SK-N-SH (cell line): ENCODE measurements at regions not wholly inside any gene's neighbourhood (a gene's known extent, or its start where the extent isn't known, plus 50 kb on each side); places are given as distances from the start of the nearest gene placed in this dataset.

Source experiments
- CTCF ChIA-PET: fragments of 300-600, 350-600 bp; formaldehyde crosslinking; extraction: SDS; loops from one replicate; lab custom pipeline; 2021; lab: Yijun Ruan, JAX
- POLR2A ChIA-PET: fragments of 350-600 bp; sonication (Branson Sonifier 250); formaldehyde crosslinking; extraction: SDS; loops from one replicate; lab custom pipeline; 2020; ENCODE audit warnings: antibody characterized with exemption, inconsistent platforms; lab: Yijun Ruan, JAX
- DNase-seq: peaks from one replicate; pipeline ENCODE4 v3.0.0; 2012
- H2AFZ ChIP-seq: fragments of 200-600 bp; sonication (generic); 2 replicates; pipeline ENCODE4 v1.8.1; 2016; ENCODE audit warnings: antibody characterized with exemption, mild to moderate bottlenecking, low read depth
- H3F3A ChIP-seq: fragments of 200-600 bp; sonication (generic); replicated peaks from 2 replicates; pipeline ENCODE3; 2016; ENCODE audit warnings: antibody characterized with exemption, mild to moderate bottlenecking; ENCODE audit not compliant: insufficient read depth
- H3K27ac ChIP-seq, 2 experiments: fragments of 200-500 bp in 1 of 2; fragments of 200-600 bp in 1 of 2; sonication (Bioruptor generic) in 1 of 2; sonication (generic), shearing (Covaris generic) in 1 of 2; 2 replicates each; pipeline versions ENCODE4 v1.5.1 to v1.6.1; 2014 to 2016; ENCODE audit warnings: low read depth in 2 of 2, inconsistent platforms in 1 of 2, low read length in 1 of 2, mild to moderate bottlenecking in 1 of 2, mixed read lengths in 1 of 2
- H3K27me3 ChIP-seq: fragments of 200-600 bp; sonication (generic), shearing (Covaris generic); 2 replicates; pipeline ENCODE4 v1.6.1; 2016; ENCODE audit warnings: mixed run types; ENCODE audit not compliant: insufficient read depth
- H3K36me3 ChIP-seq, 2 experiments: fragments of 200-500 bp in 1 of 2; fragments of 200-600 bp in 1 of 2; sonication (Bioruptor generic) in 1 of 2; sonication (generic) in 1 of 2; replicated peaks in 1 of 2; 2 replicates each; pipeline versions ENCODE3 to v1.5.1; 2014 to 2016; ENCODE audit warnings: low read length in 1 of 2, mild to moderate bottlenecking in 1 of 2; ENCODE audit not compliant: insufficient read depth in 2 of 2, control insufficient read depth in 1 of 2
- H3K4me1 ChIP-seq, 2 experiments: fragments of 200-500 bp in 1 of 2; fragments of 200-600 bp in 1 of 2; sonication (Bioruptor generic) in 1 of 2; sonication (generic), shearing (Covaris generic) in 1 of 2; 2 replicates each; pipeline versions ENCODE4 v1.5.1 to v1.6.1; 2014 to 2016; ENCODE audit warnings: low read depth in 1 of 2, low read length in 1 of 2, mixed run types in 1 of 2; ENCODE audit not compliant: insufficient read depth in 2 of 2, control insufficient read depth in 1 of 2
- H3K4me2 ChIP-seq: fragments of 200-600 bp; sonication (generic), shearing (Covaris generic); 2 replicates; pipeline ENCODE4 v1.6.1; 2017; ENCODE audit warnings: mixed run types
- H3K4me3 ChIP-seq, 2 experiments: fragments of 200-500 bp in 1 of 2; fragments of 200-600 bp in 1 of 2; sonication (Bioruptor generic) in 1 of 2; sonication (generic), shearing (Covaris generic) in 1 of 2; 2 replicates each; pipeline versions ENCODE4 v1.5.1 to v1.8.1; 2014 to 2016; ENCODE audit warnings: low read depth in 2 of 2, inconsistent platforms in 1 of 2, low read length in 1 of 2, mild to moderate bottlenecking in 1 of 2, mixed read lengths in 1 of 2, moderate library complexity in 1 of 2
- H3K79me2 ChIP-seq: fragments of 200-600 bp; sonication (generic); 2 replicates; pipeline ENCODE4 v1.8.1; 2017; ENCODE audit warnings: mild to moderate bottlenecking; ENCODE audit not compliant: insufficient read depth
- H3K9ac ChIP-seq: fragments of 200-600 bp; sonication (generic); 2 replicates; pipeline ENCODE4 v1.6.1; 2017; ENCODE audit warnings: mixed run types
- H3K9me2 ChIP-seq: fragments of 200-600 bp; sonication (generic); 2 replicates; pipeline ENCODE4 v1.6.1; 2017; ENCODE audit warnings: mixed run types
- H3K9me3 ChIP-seq: fragments of 200-600 bp; sonication (generic); 2 replicates; pipeline ENCODE4 v1.6.1; 2017; ENCODE audit warnings: mixed run types, mild to moderate bottlenecking, moderate library complexity
- H4K20me1 ChIP-seq: fragments of 200-600 bp; sonication (generic); 2 replicates; pipeline ENCODE4 v1.6.1; 2017; ENCODE audit warnings: mild to moderate bottlenecking, mixed run types; ENCODE audit not compliant: insufficient read depth
- CTCF ChIP-seq: fragments of 200-600 bp; sonication (generic); IDR thresholded peaks from 2 replicates; pipeline ENCODE4 v1.6.1; 2017; ENCODE audit warnings: antibody characterized with exemption, mild to moderate bottlenecking, moderate library complexity
- ELF1 ChIP-seq: IDR thresholded peaks from 2 replicates; pipeline ENCODE4 v1.4.0; 2012
- FOSL2 ChIP-seq: IDR thresholded peaks from 2 replicates; pipeline ENCODE4 v1.4.0; 2012; ENCODE audit warnings: low read depth, mild to moderate bottlenecking, moderate library complexity, borderline replicate concordance
- RAD21 ChIP-seq: IDR thresholded peaks from 2 replicates; pipeline ENCODE4 v1.6.1; 2012; ENCODE audit warnings: mild to moderate bottlenecking, low read length
- RCOR1 ChIP-seq: fragments of 150-350 bp; IDR thresholded peaks from 2 replicates; pipeline ENCODE4 v1.6.1; 2017; ENCODE audit warnings: antibody characterized with exemption, low read length
- RFX5 ChIP-seq: IDR thresholded peaks from 2 replicates; pipeline ENCODE4 v1.6.1; 2012; ENCODE audit warnings: mild to moderate bottlenecking, improper control_type of control experiment, low read length
- SIN3A ChIP-seq: IDR thresholded peaks from 2 replicates; pipeline ENCODE4 v1.6.1; 2012; ENCODE audit warnings: low read depth, mild to moderate bottlenecking, low read length, moderate library complexity, borderline replicate concordance
- WGBS: methylation state at CpG from one replicate; pipeline ENCODE4 v1.1.6; 2017; ENCODE audit warnings: low lambda C conversion rate; 5-methylcytosine and 5-hydroxymethylcytosine counted together

GRCh38 chr2:126241411-126241810, 414.5 kb upstream of the GYPC start:
- ChIA-PET CTCF (no interaction called here), POLR2A (no interaction called here)
- WGBS: 14% methylated on average over 2 of the region's 4 CpGs

GRCh38 chr2:126244937-126245336, 411.0 kb upstream of the GYPC start:
- Histone ChIP-seq H3K4me3 (no peak overlapping the region), H3K4me2 (no peak overlapping the region), H3K4me1 (no peaks in the 10 kb centered on the region), H3K79me2 (no peaks in the 10 kb centered on the region), H3F3A (no peaks in the 10 kb centered on the region), H3K27ac (no peak overlapping the region), H3K27me3 (no peaks in the 10 kb centered on the region), H4K20me1 (no peaks in the 10 kb centered on the region), H3K36me3 (no peaks in the 10 kb centered on the region), H3K9me2 (no peaks in the 10 kb centered on the region), H3K9me3 (no peaks in the 10 kb centered on the region), H3K9ac (no peak overlapping the region), H2AFZ (no peak overlapping the region)
- TF ChIP-seq CTCF (peak; percentile 23), RAD21 (peak; percentile 60), ELF1 (no peak), SIN3A (no peak)
- DNase-seq: peak; percentile 32
- WGBS: 6% methylated on average over 3 of the region's 3 CpGs
- ChIA-PET POLR2A (no interaction called here), CTCF (interaction anchor here (0.6 to 2.0 kb wide), 6 partner anchors 13 to 729 kb away, joined by 3 to 9 read pairs (median 3); no protein-coding TSS in a partner anchor)

More at GRCh38 chr2:126241411-126241810, 414.5 kb upstream of the GYPC start:
- no peak for DNase-seq
- no peaks in the 10 kb centered on the region for H3F3A ChIP-seq
- H2AFZ ChIP-seq: no peak overlapping the region
- no peaks in the 10 kb centered on the region for H3K79me2 ChIP-seq
- no peaks in the 10 kb centered on the region for H3K9me3 ChIP-seq
- no peaks in the 10 kb centered on the region for H3K27me3 ChIP-seq
- no peak overlapping the region for H3K27ac ChIP-seq
- no peaks in the 10 kb centered on the region for H4K20me1 ChIP-seq
- no peak for TF ChIP-seq FOSL2
- TF ChIP-seq, all 33 proteins: peak for 0
- no peak overlapping the region for H3K4me3 ChIP-seq
- H3K9me2 ChIP-seq: no peaks in the 10 kb centered on the region
- H3K36me3 ChIP-seq: no peaks in the 10 kb centered on the region
- no peak overlapping the region for H3K9ac ChIP-seq
- no peak overlapping the region for H3K4me2 ChIP-seq
- no peaks in the 10 kb centered on the region for H3K4me1 ChIP-seq

- no peak for DNase-seq
- Histone ChIP-seq H3K4me3 (no peak overlapping the region), H3K36me3 (no peaks in the 10 kb centered on the region), H3K79me2 (no peaks in the 10 kb centered on the region)
- TF ChIP-seq RFX5: no peak
- 0 out of 2 replicates have a peak, but pooled peaks have one; percentile 27 for TF ChIP-seq RCOR1
- TF ChIP-seq, all 33 proteins: peak for 1
- Histone ChIP-seq H3K9me2 (no peaks in the 10 kb centered on the region), H3K27me3 (no peaks in the 10 kb centered on the region), H3K27ac (no peak overlapping the region), H3K9ac (no peak overlapping the region), H4K20me1 (no peaks in the 10 kb centered on the region), H3K4me1 (peaks cover 0 to 7% of the 10 kb centered on the region in 2 experiments; a peak in 1 of 4 replicates), H2AFZ (no peak overlapping the region), H3K4me2 (no peak overlapping the region), H3K9me3 (no peaks in the 10 kb centered on the region), H3F3A (no peaks in the 10 kb centered on the region)
- 3% methylated on average over 2 of the region's 2 CpGs for WGBS
- ChIA-PET POLR2A (no interaction called here), CTCF (interaction anchor here (1.6 kb wide), 1 partner anchor 718 kb away, joined by 6 read pairs; no protein-coding TSS in a partner anchor)
These were observed 402.3 kb upstream of the GYPC start for GRCh38 chr2:126253669-126254068.
